ENCODE measurements at regions not wholly inside any gene's neighbourhood (a gene's known extent, or its start where the extent isn't known, plus 50 kb on each side); places are given as distances from the start of the nearest gene placed in this dataset.

- TF ChIP-seq TAF1 (IDR thresholded peaks at IDR 0.05; ENCODE audit: low read depth, low read length) (no peak), POLR2A (IDR thresholded peaks at IDR 0.05; ENCODE audit: low read depth, low read length) (no peak), POLR2AphosphoS5 (IDR thresholded peaks at IDR 0.05; ENCODE audit: low read depth, low read length) (no peak)
These were observed 78.5 kb upstream of the CAMK1G start for GRCh38 chr1:209505044-209505443.

Data from GM12891 (cell line).